SK-N-SH (cell line): ENCODE measurements at regions not wholly inside any gene's neighbourhood (a gene's known extent, or its start where the extent isn't known, plus 50 kb on each side); places are given as distances from the start of the nearest gene placed in this dataset.
"Not testable (repeated sequence)": the region's sequence is repeated elsewhere in the genome, so short reads cannot be mapped to it uniquely, and the experiment has no call there.

Source experiments
- CTCF ChIA-PET: fragments of 300-600, 350-600 bp; formaldehyde crosslinking; extraction: SDS; loops from one replicate; lab custom pipeline; 2021; lab: Yijun Ruan, JAX
- POLR2A ChIA-PET: fragments of 350-600 bp; sonication (Branson Sonifier 250); formaldehyde crosslinking; extraction: SDS; loops from one replicate; lab custom pipeline; 2020; ENCODE audit warnings: antibody characterized with exemption, inconsistent platforms; lab: Yijun Ruan, JAX
- DNase-seq: peaks from one replicate; pipeline ENCODE4 v3.0.0; 2012
- H2AFZ ChIP-seq: fragments of 200-600 bp; sonication (generic); 2 replicates; pipeline ENCODE4 v1.8.1; 2016; ENCODE audit warnings: antibody characterized with exemption, mild to moderate bottlenecking, low read depth
- H3F3A ChIP-seq: fragments of 200-600 bp; sonication (generic); replicated peaks from 2 replicates; pipeline ENCODE3; 2016; ENCODE audit warnings: antibody characterized with exemption, mild to moderate bottlenecking; ENCODE audit not compliant: insufficient read depth
- H3K27ac ChIP-seq, 2 experiments: fragments of 200-500 bp in 1 of 2; fragments of 200-600 bp in 1 of 2; sonication (Bioruptor generic) in 1 of 2; sonication (generic), shearing (Covaris generic) in 1 of 2; 2 replicates each; pipeline versions ENCODE4 v1.5.1 to v1.6.1; 2014 to 2016; ENCODE audit warnings: low read depth in 2 of 2, inconsistent platforms in 1 of 2, low read length in 1 of 2, mild to moderate bottlenecking in 1 of 2, mixed read lengths in 1 of 2
- H3K27me3 ChIP-seq: fragments of 200-600 bp; sonication (generic), shearing (Covaris generic); 2 replicates; pipeline ENCODE4 v1.6.1; 2016; ENCODE audit warnings: mixed run types; ENCODE audit not compliant: insufficient read depth
- H3K36me3 ChIP-seq, 2 experiments: fragments of 200-500 bp in 1 of 2; fragments of 200-600 bp in 1 of 2; sonication (Bioruptor generic) in 1 of 2; sonication (generic) in 1 of 2; replicated peaks in 1 of 2; 2 replicates each; pipeline versions ENCODE3 to v1.5.1; 2014 to 2016; ENCODE audit warnings: low read length in 1 of 2, mild to moderate bottlenecking in 1 of 2; ENCODE audit not compliant: insufficient read depth in 2 of 2, control insufficient read depth in 1 of 2
- H3K4me1 ChIP-seq, 2 experiments: fragments of 200-500 bp in 1 of 2; fragments of 200-600 bp in 1 of 2; sonication (Bioruptor generic) in 1 of 2; sonication (generic), shearing (Covaris generic) in 1 of 2; 2 replicates each; pipeline versions ENCODE4 v1.5.1 to v1.6.1; 2014 to 2016; ENCODE audit warnings: low read depth in 1 of 2, low read length in 1 of 2, mixed run types in 1 of 2; ENCODE audit not compliant: insufficient read depth in 2 of 2, control insufficient read depth in 1 of 2
- H3K4me2 ChIP-seq: fragments of 200-600 bp; sonication (generic), shearing (Covaris generic); 2 replicates; pipeline ENCODE4 v1.6.1; 2017; ENCODE audit warnings: mixed run types
- H3K4me3 ChIP-seq, 2 experiments: fragments of 200-500 bp in 1 of 2; fragments of 200-600 bp in 1 of 2; sonication (Bioruptor generic) in 1 of 2; sonication (generic), shearing (Covaris generic) in 1 of 2; 2 replicates each; pipeline versions ENCODE4 v1.5.1 to v1.8.1; 2014 to 2016; ENCODE audit warnings: low read depth in 2 of 2, inconsistent platforms in 1 of 2, low read length in 1 of 2, mild to moderate bottlenecking in 1 of 2, mixed read lengths in 1 of 2, moderate library complexity in 1 of 2
- H3K79me2 ChIP-seq: fragments of 200-600 bp; sonication (generic); 2 replicates; pipeline ENCODE4 v1.8.1; 2017; ENCODE audit warnings: mild to moderate bottlenecking; ENCODE audit not compliant: insufficient read depth
- H3K9ac ChIP-seq: fragments of 200-600 bp; sonication (generic); 2 replicates; pipeline ENCODE4 v1.6.1; 2017; ENCODE audit warnings: mixed run types
- H3K9me2 ChIP-seq: fragments of 200-600 bp; sonication (generic); 2 replicates; pipeline ENCODE4 v1.6.1; 2017; ENCODE audit warnings: mixed run types
- H3K9me3 ChIP-seq: fragments of 200-600 bp; sonication (generic); 2 replicates; pipeline ENCODE4 v1.6.1; 2017; ENCODE audit warnings: mixed run types, mild to moderate bottlenecking, moderate library complexity
- H4K20me1 ChIP-seq: fragments of 200-600 bp; sonication (generic); 2 replicates; pipeline ENCODE4 v1.6.1; 2017; ENCODE audit warnings: mild to moderate bottlenecking, mixed run types; ENCODE audit not compliant: insufficient read depth
- CHD2 ChIP-seq: fragments of 150-350 bp; IDR thresholded peaks from 2 replicates; pipeline ENCODE4 v1.6.1; 2018; ENCODE audit warnings: low read length; ENCODE audit not compliant: partially characterized antibody
- ELF1 ChIP-seq: IDR thresholded peaks from 2 replicates; pipeline ENCODE4 v1.4.0; 2012
- EZH2phosphoT487 ChIP-seq: fragments of 200-600 bp; sonication (generic); IDR thresholded peaks from 2 replicates; pipeline ENCODE4 v1.6.1; 2017; ENCODE audit warnings: low read depth, mixed run types, mild to moderate bottlenecking, antibody characterized with exemption, moderate library complexity, borderline replicate concordance
- FOSL2 ChIP-seq: IDR thresholded peaks from 2 replicates; pipeline ENCODE4 v1.4.0; 2012; ENCODE audit warnings: low read depth, mild to moderate bottlenecking, moderate library complexity, borderline replicate concordance
- FOXJ3 ChIP-seq: sonication (generic); formaldehyde crosslinking; IDR thresholded peaks from 2 replicates; pipeline ENCODE4 v1.5.1; 2020; ENCODE audit warnings: mild to moderate bottlenecking, missing genetic modification reagents
- FOXM1 ChIP-seq: IDR thresholded peaks from 2 replicates; pipeline ENCODE4 v1.4.0; 2012; ENCODE audit warnings: low read depth, mild to moderate bottlenecking
- NFIC ChIP-seq: IDR thresholded peaks from 2 replicates; pipeline ENCODE4 v1.4.0; 2012; ENCODE audit warnings: borderline replicate concordance
- NRF1 ChIP-seq: IDR thresholded peaks from 2 replicates; pipeline ENCODE4 v1.6.1; 2012; ENCODE audit warnings: low read depth, mild to moderate bottlenecking, low read length
- RAD21 ChIP-seq: IDR thresholded peaks from 2 replicates; pipeline ENCODE4 v1.6.1; 2012; ENCODE audit warnings: mild to moderate bottlenecking, low read length
- RCOR1 ChIP-seq: fragments of 150-350 bp; IDR thresholded peaks from 2 replicates; pipeline ENCODE4 v1.6.1; 2017; ENCODE audit warnings: antibody characterized with exemption, low read length
- RFX5 ChIP-seq: IDR thresholded peaks from 2 replicates; pipeline ENCODE4 v1.6.1; 2012; ENCODE audit warnings: mild to moderate bottlenecking, improper control_type of control experiment, low read length
- RXRA ChIP-seq: IDR thresholded peaks from 2 replicates; pipeline ENCODE4 v1.4.0; 2012; ENCODE audit warnings: low read depth, mild to moderate bottlenecking, borderline replicate concordance
- SMC3 ChIP-seq: IDR thresholded peaks from 2 replicates; pipeline ENCODE4 v1.6.1; 2012; ENCODE audit warnings: low read depth, low read length, improper control_type of control experiment
- TCF12 ChIP-seq: IDR thresholded peaks from 2 replicates; pipeline ENCODE4 v1.4.0; 2012
- TEAD4 ChIP-seq: IDR thresholded peaks from 2 replicates; pipeline ENCODE4 v1.4.0; 2012; ENCODE audit warnings: mild to moderate bottlenecking, borderline replicate concordance; ENCODE audit not compliant: insufficient read depth
- YY1 ChIP-seq: IDR thresholded peaks from 2 replicates; pipeline ENCODE4 v1.4.0; 2012; ENCODE audit warnings: low read depth, mild to moderate bottlenecking
- WGBS: methylation state at CpG from one replicate; pipeline ENCODE4 v1.1.6; 2017; ENCODE audit warnings: low lambda C conversion rate; 5-methylcytosine and 5-hydroxymethylcytosine counted together
- TF ChIP-seq, protein P1 (sequence below): IDR thresholded peaks from 2 replicates; pipeline ENCODE4 v1.4.0; 2012; ENCODE audit warnings: low read depth, borderline replicate concordance
- TF ChIP-seq, protein P2 (sequence below): IDR thresholded peaks from 2 replicates; pipeline ENCODE4 v1.4.0; 2012; ENCODE audit warnings: low read depth
- TF ChIP-seq, protein P3 (sequence below): fragments of 200-600 bp; sonication (generic); IDR thresholded peaks from 2 replicates; pipeline ENCODE4 v1.6.1; 2017; ENCODE audit warnings: antibody characterized with exemption, mild to moderate bottlenecking, moderate library complexity

DNA sequence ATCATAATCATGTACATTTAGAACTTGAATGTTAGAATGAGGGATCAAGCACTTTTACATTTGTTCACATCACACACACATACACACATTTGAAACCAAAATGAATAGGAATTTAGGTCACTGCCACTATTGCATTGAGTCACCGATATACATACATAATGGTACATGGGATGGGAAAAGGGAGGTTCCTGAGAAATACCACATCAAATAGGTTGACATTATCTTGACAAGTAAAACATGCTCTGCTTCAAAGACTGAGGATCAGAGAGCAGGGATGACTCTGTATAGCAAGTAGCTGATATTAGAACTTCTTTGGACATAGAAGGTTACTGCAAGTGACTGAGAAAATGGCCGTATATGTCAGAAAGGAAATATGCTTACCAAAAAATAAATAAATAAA is 847.2 kb downstream of the PLOD2 start:
- ChIA-PET CTCF (no interaction called here), POLR2A (no interaction called here)
- Histone ChIP-seq H3K4me2 (no peak overlapping the region), H3K36me3 (no peaks in the 10 kb centered on the region), H4K20me1 (no peaks in the 10 kb centered on the region), H3K27ac (no peak overlapping the region), H3K9me3 (no peaks in the 10 kb centered on the region), H3K9ac (no peak overlapping the region), H3K4me3 (no peak overlapping the region), H2AFZ (no peak overlapping the region), H3K4me1 (no peaks in the 10 kb centered on the region), H3K27me3 (no peaks in the 10 kb centered on the region), H3F3A (no peaks in the 10 kb centered on the region), H3K9me2 (no peaks in the 10 kb centered on the region), H3K79me2 (no peaks in the 10 kb centered on the region)
- TF ChIP-seq NFIC: no peak
- no peak for TF ChIP-seq FOXM1
- no peak for TF ChIP-seq ELF1
- no peak for TF ChIP-seq TCF12
- no peak for TF ChIP-seq RXRA
- TF ChIP-seq RFX5: no peak
- no peak for TF ChIP-seq EZH2phosphoT487
- no peak for DNase-seq
- WGBS: 2% methylated on average over 2 of the region's 2 CpGs

DNA sequence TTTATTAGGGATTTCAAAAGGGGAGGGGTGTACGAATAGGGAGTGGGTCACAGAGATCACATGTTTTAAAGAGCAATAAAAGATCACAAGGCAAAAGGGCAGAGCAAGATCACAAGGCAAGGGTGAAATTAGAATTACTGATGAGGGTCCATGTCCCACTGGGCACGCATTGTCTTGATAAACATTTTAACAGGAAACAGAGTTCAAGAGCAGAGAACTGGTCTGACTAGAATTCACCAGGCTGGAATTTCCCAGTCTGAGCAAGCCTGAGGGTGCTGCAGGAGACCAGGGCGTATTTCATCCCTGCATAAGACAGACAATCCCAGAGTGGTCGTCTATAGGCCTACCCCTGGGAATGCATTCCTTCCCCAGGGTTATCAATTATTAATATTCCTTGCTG is 844.7 kb downstream of the PLOD2 start:
- CTCF ChIA-PET, POLR2A ChIA-PET, H3K4me1 ChIP-seq, H3K9ac ChIP-seq, H3K79me2 ChIP-seq, H3F3A ChIP-seq, H3K4me2 ChIP-seq, DNase-seq, H2AFZ ChIP-seq, H3K27me3 ChIP-seq, H3K9me2 ChIP-seq, H4K20me1 ChIP-seq, H3K4me3 ChIP-seq, H3K9me3 ChIP-seq, H3K27ac ChIP-seq, H3K36me3 ChIP-seq: not testable (repeated sequence)
- WGBS: 4% methylated on average over 4 of the region's 4 CpGs

DNA sequence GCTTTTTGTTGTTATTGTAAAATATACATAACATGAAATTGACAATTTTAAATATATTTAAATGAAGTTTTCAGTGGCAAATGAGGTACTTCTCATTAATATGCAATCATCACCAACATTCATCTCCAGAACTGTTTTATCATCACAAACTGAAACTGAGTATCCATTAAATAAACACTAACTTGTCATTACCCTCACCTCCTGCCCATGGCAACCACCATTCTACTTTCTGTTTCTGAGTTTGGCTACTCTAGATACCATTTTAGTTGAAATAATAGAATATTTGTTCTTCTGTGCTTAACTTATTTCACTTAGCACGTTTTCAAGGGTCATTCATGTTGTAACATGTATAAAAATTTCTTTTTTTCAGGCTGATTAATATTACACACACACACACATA is 834.3 kb downstream of the PLOD2 start:
- Histone ChIP-seq H3K9ac (no peak overlapping the region), H3K79me2 (no peaks in the 10 kb centered on the region), H3K27ac (no peak overlapping the region), H3K4me1 (no peaks in the 10 kb centered on the region), H4K20me1 (no peaks in the 10 kb centered on the region), H2AFZ (no peak overlapping the region), H3K4me2 (no peak overlapping the region), H3K4me3 (no peak overlapping the region), H3K36me3 (no peaks in the 10 kb centered on the region), H3F3A (no peaks in the 10 kb centered on the region), H3K27me3 (no peaks in the 10 kb centered on the region), H3K9me2 (no peaks in the 10 kb centered on the region), H3K9me3 (no peaks in the 10 kb centered on the region)
- 0% methylated on average over 1 of the region's 1 CpG for WGBS
- CTCF ChIA-PET: no interaction called here
- DNase-seq: no peak
- POLR2A ChIA-PET: no interaction called here
- TF ChIP-seq YY1 (no peak), FOXJ3 (no peak), RAD21 (no peak), TCF12 (no peak), NRF1 (no peak), RCOR1 (no peak), SMC3 (no peak), FOSL2 (no peak), TEAD4 (no peak), CHD2 (no peak), NFIC (no peak), FOXM1 (no peak)
- TF ChIP-seq, protein P1, sequence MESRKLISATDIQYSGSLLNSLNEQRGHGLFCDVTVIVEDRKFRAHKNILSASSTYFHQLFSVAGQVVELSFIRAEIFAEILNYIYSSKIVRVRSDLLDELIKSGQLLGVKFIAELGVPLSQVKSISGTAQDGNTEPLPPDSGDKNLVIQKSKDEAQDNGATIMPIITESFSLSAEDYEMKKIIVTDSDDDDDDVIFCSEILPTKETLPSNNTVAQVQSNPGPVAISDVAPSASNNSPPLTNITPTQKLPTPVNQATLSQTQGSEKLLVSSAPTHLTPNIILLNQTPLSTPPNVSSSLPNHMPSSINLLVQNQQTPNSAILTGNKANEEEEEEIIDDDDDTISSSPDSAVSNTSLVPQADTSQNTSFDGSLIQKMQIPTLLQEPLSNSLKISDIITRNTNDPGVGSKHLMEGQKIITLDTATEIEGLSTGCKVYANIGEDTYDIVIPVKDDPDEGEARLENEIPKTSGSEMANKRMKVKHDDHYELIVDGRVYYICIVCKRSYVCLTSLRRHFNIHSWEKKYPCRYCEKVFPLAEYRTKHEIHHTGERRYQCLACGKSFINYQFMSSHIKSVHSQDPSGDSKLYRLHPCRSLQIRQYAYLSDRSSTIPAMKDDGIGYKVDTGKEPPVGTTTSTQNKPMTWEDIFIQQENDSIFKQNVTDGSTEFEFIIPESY: no peak
- TF ChIP-seq, protein P2, sequence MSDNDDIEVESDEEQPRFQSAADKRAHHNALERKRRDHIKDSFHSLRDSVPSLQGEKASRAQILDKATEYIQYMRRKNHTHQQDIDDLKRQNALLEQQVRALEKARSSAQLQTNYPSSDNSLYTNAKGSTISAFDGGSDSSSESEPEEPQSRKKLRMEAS: no peak
- TF ChIP-seq, protein P3, sequence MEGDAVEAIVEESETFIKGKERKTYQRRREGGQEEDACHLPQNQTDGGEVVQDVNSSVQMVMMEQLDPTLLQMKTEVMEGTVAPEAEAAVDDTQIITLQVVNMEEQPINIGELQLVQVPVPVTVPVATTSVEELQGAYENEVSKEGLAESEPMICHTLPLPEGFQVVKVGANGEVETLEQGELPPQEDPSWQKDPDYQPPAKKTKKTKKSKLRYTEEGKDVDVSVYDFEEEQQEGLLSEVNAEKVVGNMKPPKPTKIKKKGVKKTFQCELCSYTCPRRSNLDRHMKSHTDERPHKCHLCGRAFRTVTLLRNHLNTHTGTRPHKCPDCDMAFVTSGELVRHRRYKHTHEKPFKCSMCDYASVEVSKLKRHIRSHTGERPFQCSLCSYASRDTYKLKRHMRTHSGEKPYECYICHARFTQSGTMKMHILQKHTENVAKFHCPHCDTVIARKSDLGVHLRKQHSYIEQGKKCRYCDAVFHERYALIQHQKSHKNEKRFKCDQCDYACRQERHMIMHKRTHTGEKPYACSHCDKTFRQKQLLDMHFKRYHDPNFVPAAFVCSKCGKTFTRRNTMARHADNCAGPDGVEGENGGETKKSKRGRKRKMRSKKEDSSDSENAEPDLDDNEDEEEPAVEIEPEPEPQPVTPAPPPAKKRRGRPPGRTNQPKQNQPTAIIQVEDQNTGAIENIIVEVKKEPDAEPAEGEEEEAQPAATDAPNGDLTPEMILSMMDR: no peak
- TF ChIP-seq, all 33 proteins: peak for 0
